Smooth muscle cell (in vitro differentiated cells): ENCODE measurements at regions not wholly inside any gene's neighbourhood (a gene's known extent, or its start where the extent isn't known, plus 50 kb on each side); places are given as distances from the start of the nearest gene placed in this dataset.

Experiments
- DNase-seq: peaks from one replicate; lab custom pipeline; 2025; ENCODE audit not compliant: unreplicated experiment; lab: John Stamatoyannopoulos, UW
- H2AFZ ChIP-seq: fragments of 200-600 bp; sonication (generic); 2 replicates; pipeline ENCODE4 v1.6.0; 2016; ENCODE audit warnings: antibody characterized with exemption, low read depth, mild to moderate bottlenecking
- H3F3A ChIP-seq: fragments of 200-600 bp; sonication (generic); 2 replicates; pipeline ENCODE4 v1.6.0; 2017; ENCODE audit warnings: antibody characterized with exemption, low read depth
- H3K27ac ChIP-seq: fragments of 200-600 bp; sonication (generic); 2 replicates; pipeline ENCODE4 v1.5.1; 2016; ENCODE audit warnings: low read depth, mild to moderate bottlenecking
- H3K27me3 ChIP-seq: fragments of 200-600 bp; sonication (generic); 2 replicates; pipeline ENCODE4 v1.6.1; 2016; ENCODE audit warnings: low read depth, mild to moderate bottlenecking
- H3K36me3 ChIP-seq: fragments of 200-600 bp; sonication (generic); 2 replicates; pipeline ENCODE4 v1.5.1; 2016; ENCODE audit warnings: low read depth
- H3K4me1 ChIP-seq: fragments of 200-600 bp; sonication (generic); 2 replicates; pipeline ENCODE4 v1.5.1; 2016; ENCODE audit warnings: low read depth
- H3K4me2 ChIP-seq: fragments of 200-600 bp; sonication (generic); 2 replicates; pipeline ENCODE4 v1.6.0; 2016; ENCODE audit warnings: mild to moderate bottlenecking
- H3K4me3 ChIP-seq: fragments of 200-600 bp; sonication (generic); 2 replicates; pipeline ENCODE4 v1.5.1; 2016; ENCODE audit warnings: mild to moderate bottlenecking
- H3K79me2 ChIP-seq: fragments of 200-600 bp; sonication (generic); 2 replicates; pipeline ENCODE4 v1.6.0; 2016; ENCODE audit warnings: low read depth, mild to moderate bottlenecking
- H3K9ac ChIP-seq: fragments of 200-600 bp; sonication (generic); 2 replicates; pipeline ENCODE4 v1.6.0; 2016; ENCODE audit warnings: low read depth
- H3K9me3 ChIP-seq: fragments of 200-600 bp; sonication (generic); replicated peaks from 2 replicates; pipeline ENCODE4 v1.5.1; 2016; ENCODE audit warnings: low read depth
- H4K20me1 ChIP-seq: fragments of 200-600 bp; sonication (generic); 2 replicates; pipeline ENCODE4 v1.6.0; 2016; ENCODE audit warnings: low read depth
- WGBS: methylation state at CpG from one replicate; pipeline ENCODE4 v1.1.7; 2016; ENCODE audit warnings: low lambda C conversion rate; 5-methylcytosine and 5-hydroxymethylcytosine counted together
- TF ChIP-seq, protein P1 (sequence below): fragments of 200-600 bp; sonication (generic); IDR thresholded peaks from 2 replicates; pipeline ENCODE4 v1.5.1; 2017; ENCODE audit warnings: borderline replicate concordance, mild to moderate bottlenecking, antibody characterized with exemption; ENCODE audit not compliant: insufficient read depth, poor library complexity, severe bottlenecking

DNA sequence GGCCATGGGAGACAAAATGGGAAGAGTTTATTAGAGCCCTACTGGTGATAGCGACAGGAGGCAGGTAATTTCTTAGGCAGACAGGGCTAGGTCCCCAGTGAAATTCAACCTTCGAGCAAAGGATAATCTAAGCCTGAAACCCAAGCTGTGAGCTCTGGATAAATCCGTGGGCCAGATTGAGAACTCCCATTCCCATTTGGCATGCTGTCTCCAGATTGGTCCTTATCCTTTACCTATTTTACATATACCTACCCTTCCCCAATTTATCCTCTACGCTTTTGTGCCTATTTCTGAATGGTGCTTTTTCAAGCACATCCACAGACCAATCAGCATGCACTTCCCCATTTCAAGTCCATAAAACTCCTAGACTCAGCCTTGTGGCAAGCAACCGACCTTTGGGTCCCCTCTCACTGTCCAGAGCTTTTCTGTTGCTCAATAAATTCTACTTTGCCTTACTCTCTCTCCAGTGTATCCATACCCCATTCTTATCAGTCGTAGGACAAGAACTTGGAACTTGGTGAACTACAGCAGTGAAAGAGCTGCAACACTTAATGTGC, 268.0 kb downstream of the MYCN start:
- Histone ChIP-seq H3F3A (no peaks in the 10 kb centered on the region), H4K20me1 (no peaks in the 10 kb centered on the region), H3K9ac (no peak overlapping the region), H3K79me2 (no peaks in the 10 kb centered on the region), H2AFZ (no peak overlapping the region), H3K36me3 (no peaks in the 10 kb centered on the region), H3K27me3 (no peaks in the 10 kb centered on the region), H3K27ac (no peak overlapping the region), H3K4me1 (peaks cover 10% of the 10 kb centered on the region), H3K9me3 (no peaks in the 10 kb centered on the region), H3K4me2 (no peak overlapping the region), H3K4me3 (no peak overlapping the region)
- TF ChIP-seq, protein P1, sequence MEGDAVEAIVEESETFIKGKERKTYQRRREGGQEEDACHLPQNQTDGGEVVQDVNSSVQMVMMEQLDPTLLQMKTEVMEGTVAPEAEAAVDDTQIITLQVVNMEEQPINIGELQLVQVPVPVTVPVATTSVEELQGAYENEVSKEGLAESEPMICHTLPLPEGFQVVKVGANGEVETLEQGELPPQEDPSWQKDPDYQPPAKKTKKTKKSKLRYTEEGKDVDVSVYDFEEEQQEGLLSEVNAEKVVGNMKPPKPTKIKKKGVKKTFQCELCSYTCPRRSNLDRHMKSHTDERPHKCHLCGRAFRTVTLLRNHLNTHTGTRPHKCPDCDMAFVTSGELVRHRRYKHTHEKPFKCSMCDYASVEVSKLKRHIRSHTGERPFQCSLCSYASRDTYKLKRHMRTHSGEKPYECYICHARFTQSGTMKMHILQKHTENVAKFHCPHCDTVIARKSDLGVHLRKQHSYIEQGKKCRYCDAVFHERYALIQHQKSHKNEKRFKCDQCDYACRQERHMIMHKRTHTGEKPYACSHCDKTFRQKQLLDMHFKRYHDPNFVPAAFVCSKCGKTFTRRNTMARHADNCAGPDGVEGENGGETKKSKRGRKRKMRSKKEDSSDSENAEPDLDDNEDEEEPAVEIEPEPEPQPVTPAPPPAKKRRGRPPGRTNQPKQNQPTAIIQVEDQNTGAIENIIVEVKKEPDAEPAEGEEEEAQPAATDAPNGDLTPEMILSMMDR: no peak
- no peak for DNase-seq
- WGBS: 75% methylated on average over 6 of the region's 6 CpGs

DNA sequence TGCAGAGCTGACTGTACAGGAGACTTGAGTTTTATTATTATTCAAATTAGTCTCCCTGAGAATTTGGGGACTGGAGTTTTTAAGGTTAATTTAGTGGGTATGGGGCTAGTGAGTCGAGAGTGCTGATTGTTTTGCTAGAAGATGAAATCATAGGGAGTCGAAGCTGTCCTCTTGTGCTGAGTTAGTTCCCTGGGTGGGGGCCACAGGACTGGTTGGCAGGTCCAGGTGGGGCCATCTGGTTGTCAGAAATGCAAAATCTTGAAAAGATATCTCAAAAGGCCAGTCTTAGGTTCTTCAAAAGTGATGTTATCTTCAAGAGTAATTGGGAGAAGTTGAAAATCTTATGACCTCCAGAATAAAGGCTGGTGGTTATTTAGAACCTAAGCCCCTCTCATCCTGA, 267.3 kb downstream of the MYCN start:
- Histone ChIP-seq H3K4me2 (no peak overlapping the region), H3K36me3 (no peaks in the 10 kb centered on the region), H3K27me3 (no peaks in the 10 kb centered on the region), H3K79me2 (no peaks in the 10 kb centered on the region), H3K27ac (no peak overlapping the region), H3F3A (no peaks in the 10 kb centered on the region), H2AFZ (no peak overlapping the region), H3K9me3 (no peaks in the 10 kb centered on the region), H4K20me1 (no peaks in the 10 kb centered on the region), H3K4me1 (peaks cover 10% of the 10 kb centered on the region), H3K9ac (no peak overlapping the region), H3K4me3 (no peak overlapping the region)
- 82% methylated on average over 2 of the region's 2 CpGs for WGBS
- TF ChIP-seq, protein P1: no peak
- DNase-seq: no peak

DNA sequence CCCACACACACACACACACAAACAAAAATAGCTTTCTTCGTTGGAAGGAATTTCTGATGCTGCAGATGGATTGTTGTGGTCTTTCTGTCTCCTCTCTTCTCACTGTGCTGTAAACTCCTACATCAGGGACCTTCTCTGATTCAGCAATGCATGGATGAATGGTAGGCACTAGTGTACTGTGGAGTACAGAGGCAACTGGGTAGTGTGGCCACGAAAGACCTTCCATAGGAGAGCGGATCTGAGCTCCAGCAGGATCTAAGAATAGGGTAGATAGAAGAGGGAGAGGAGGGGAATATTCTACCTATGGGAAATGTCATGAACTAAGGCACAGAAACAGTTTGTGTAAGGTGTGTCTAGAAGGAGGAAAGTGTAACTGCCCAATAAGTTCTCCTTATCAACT, 266.8 kb downstream of the MYCN start:
- Histone ChIP-seq H3K27ac (no peak overlapping the region), H3K9me3 (no peaks in the 10 kb centered on the region), H3K79me2 (no peaks in the 10 kb centered on the region), H3K27me3 (no peaks in the 10 kb centered on the region), H3K36me3 (no peaks in the 10 kb centered on the region), H3K4me1 (peaks cover 10% of the 10 kb centered on the region), H3K4me2 (no peak overlapping the region), H3K9ac (no peak overlapping the region), H3K4me3 (no peak overlapping the region), H4K20me1 (no peaks in the 10 kb centered on the region), H2AFZ (no peak overlapping the region), H3F3A (no peaks in the 10 kb centered on the region)
- TF ChIP-seq, protein P1: no peak
- DNase-seq: no peak
- 87% methylated on average over 3 of the region's 3 CpGs for WGBS

DNA sequence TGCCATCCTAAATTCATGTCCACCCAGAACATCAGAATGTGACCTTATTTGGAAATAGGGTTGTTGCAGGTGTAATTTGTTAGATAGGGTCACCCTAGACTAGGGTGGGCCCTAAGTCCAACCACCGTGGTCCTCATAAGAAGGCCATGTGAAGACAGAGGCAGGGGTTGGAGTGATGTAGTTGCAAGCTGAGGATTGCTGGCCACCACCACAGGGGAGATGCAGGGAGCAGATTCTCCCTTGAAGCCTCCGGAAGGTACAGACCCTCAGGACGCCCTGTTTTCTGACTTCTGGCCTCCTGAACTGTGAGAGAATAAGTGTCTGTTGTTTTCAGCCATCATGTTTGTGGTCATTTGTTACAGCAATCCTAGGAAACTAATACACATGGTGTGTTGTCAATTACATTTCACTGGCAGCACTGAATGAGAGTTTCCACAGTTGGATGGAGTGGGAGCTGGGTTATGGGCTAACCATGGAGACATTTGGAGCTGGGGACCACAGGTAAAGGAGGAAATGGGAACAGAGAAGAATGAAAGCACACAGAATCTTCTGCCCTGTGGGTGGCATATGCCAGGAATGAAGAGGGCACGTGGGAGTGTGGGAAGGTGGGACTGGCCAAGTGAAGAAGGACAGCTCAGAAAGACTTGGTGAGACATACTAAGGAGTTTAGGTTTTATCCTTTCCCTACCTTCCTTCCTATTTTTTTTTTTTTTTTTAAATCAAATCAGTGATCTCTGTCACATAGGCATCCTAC, 266.0 kb downstream of the MYCN start:
- Histone ChIP-seq H3K27ac (no peak overlapping the region), H3K9ac (no peak overlapping the region), H3F3A (no peaks in the 10 kb centered on the region), H4K20me1 (no peaks in the 10 kb centered on the region), H3K27me3 (no peaks in the 10 kb centered on the region), H3K36me3 (no peaks in the 10 kb centered on the region), H3K4me3 (no peak overlapping the region), H3K79me2 (no peaks in the 10 kb centered on the region), H2AFZ (no peak overlapping the region), H3K9me3 (no peaks in the 10 kb centered on the region), H3K4me2 (no peak overlapping the region), H3K4me1 (peaks cover 10% of the 10 kb centered on the region)
- no peak for DNase-seq
- TF ChIP-seq, protein P1: no peak
- WGBS: 87% methylated on average over 4 of the region's 4 CpGs
